H9 (cell line): ENCODE measurements at regions not wholly inside any gene's neighbourhood (a gene's known extent, or its start where the extent isn't known, plus 50 kb on each side); places are given as distances from the start of the nearest gene placed in this dataset.

Experiments
- DNase-seq: peaks from one replicate; pipeline ENCODE4 v3.0.0-alpha.2; 2017
- H2AFZ ChIP-seq: one replicate; pipeline ENCODE4 v1.6.1; 2013; ENCODE audit warnings: mild to moderate bottlenecking, low read length, control low read depth, moderate library complexity
- H2AK5ac ChIP-seq: 2 replicates; pipeline ENCODE4 v1.6.1; 2013; ENCODE audit warnings: low read length, control low read depth, mixed read lengths; ENCODE audit not compliant: insufficient read length
- H2BK120ac ChIP-seq: one replicate; pipeline ENCODE4 v1.6.1; 2013; ENCODE audit warnings: low read depth, mild to moderate bottlenecking, low read length, control low read depth, inconsistent platforms; ENCODE audit not compliant: poor library complexity, severe bottlenecking
- H2BK12ac ChIP-seq: 2 replicates; pipeline ENCODE4 v1.6.1; 2013; ENCODE audit warnings: low read length, control low read depth, mixed read lengths, low read depth; ENCODE audit not compliant: insufficient read length
- H2BK15ac ChIP-seq: 2 replicates; pipeline ENCODE4 v1.6.1; 2013; ENCODE audit warnings: low read depth, low read length, control low read depth
- H2BK20ac ChIP-seq: one replicate; pipeline ENCODE4 v1.6.1; 2013; ENCODE audit warnings: low read depth, mild to moderate bottlenecking, low read length, control low read depth, inconsistent platforms; ENCODE audit not compliant: poor library complexity, severe bottlenecking
- H2BK5ac ChIP-seq: 2 replicates; pipeline ENCODE4 v1.6.1; 2013; ENCODE audit warnings: low read length, control low read depth, mixed read lengths; ENCODE audit not compliant: insufficient read length
- H3K14ac ChIP-seq: 2 replicates; pipeline ENCODE4 v1.6.1; 2013; ENCODE audit warnings: low read length, control low read depth; ENCODE audit not compliant: insufficient read depth
- H3K18ac ChIP-seq: 2 replicates; pipeline ENCODE4 v1.6.1; 2013; ENCODE audit warnings: low read depth, mild to moderate bottlenecking, mixed read lengths, low read length, control low read depth; ENCODE audit not compliant: insufficient read length
- H3K23ac ChIP-seq: 2 replicates; pipeline ENCODE4 v1.6.1; 2013; ENCODE audit warnings: low read length, control low read depth, mixed read lengths, low read depth; ENCODE audit not compliant: insufficient read length
- H3K23me2 ChIP-seq: 2 replicates; pipeline ENCODE4 v1.6.1; 2013; ENCODE audit warnings: low read depth, mild to moderate bottlenecking, mixed read lengths, low read length, control low read depth; ENCODE audit not compliant: insufficient read length, poor library complexity, severe bottlenecking
- H3K27ac ChIP-seq: 2 replicates; pipeline ENCODE4 v1.5.1; 2013; ENCODE audit warnings: low read length, control low read depth, mixed read lengths, low read depth; ENCODE audit not compliant: insufficient read length
- H3K27me3 ChIP-seq: 2 replicates; pipeline ENCODE4 v1.6.1; 2013; ENCODE audit warnings: low read length, control low read depth, inconsistent platforms; ENCODE audit not compliant: insufficient read depth
- H3K4ac ChIP-seq: 2 replicates; pipeline ENCODE4 v1.6.1; 2013; ENCODE audit warnings: low read depth, mild to moderate bottlenecking, control low read depth, inconsistent platforms, low read length, moderate library complexity
- H3K4me1 ChIP-seq: 2 replicates; pipeline ENCODE4 v1.6.1; 2013; ENCODE audit warnings: low read length, control low read depth, inconsistent platforms; ENCODE audit not compliant: insufficient read depth
- H3K4me2 ChIP-seq: 2 replicates; pipeline ENCODE4 v1.6.1; 2013; ENCODE audit warnings: low read length, control low read depth, mixed read lengths; ENCODE audit not compliant: insufficient read length, insufficient read depth
- H3K56ac ChIP-seq: 2 replicates; pipeline ENCODE4 v1.6.1; 2013; ENCODE audit warnings: low read depth, mild to moderate bottlenecking, mixed read lengths, low read length, control low read depth; ENCODE audit not compliant: insufficient read length
- H3K79me1 ChIP-seq: 2 replicates; pipeline ENCODE4 v1.6.1; 2013; ENCODE audit warnings: low read depth, mild to moderate bottlenecking, moderate library complexity, low read length, control low read depth, inconsistent platforms; ENCODE audit not compliant: insufficient read depth, poor library complexity, severe bottlenecking
- H3K79me2 ChIP-seq: 2 replicates; pipeline ENCODE4 v1.6.1; 2013; ENCODE audit warnings: low read length, control low read depth, inconsistent platforms; ENCODE audit not compliant: insufficient read depth
- H3K9ac ChIP-seq: 2 replicates; pipeline ENCODE4 v1.6.1; 2013; ENCODE audit warnings: low read length, control low read depth, mixed read lengths; ENCODE audit not compliant: insufficient read length; ENCODE audit errors: extremely low read depth
- H3K9me3 ChIP-seq: one replicate; pipeline ENCODE4 v1.6.1; 2013; ENCODE audit warnings: low read depth, low read length, inconsistent platforms; ENCODE audit not compliant: control insufficient read depth
- H3T11ph ChIP-seq: one replicate; pipeline ENCODE4 v1.6.1; 2013; ENCODE audit warnings: mild to moderate bottlenecking, low read length, control low read depth, inconsistent platforms
- H4K20me1 ChIP-seq: one replicate; pipeline ENCODE4 v1.6.1; 2013; ENCODE audit not compliant: control insufficient read depth, insufficient read length, insufficient read depth
- H4K5ac ChIP-seq: 2 replicates; pipeline ENCODE4 v1.6.1; 2013; ENCODE audit warnings: low read depth, mild to moderate bottlenecking, mixed read lengths, low read length, control low read depth; ENCODE audit not compliant: insufficient read length
- H4K8ac ChIP-seq: replicated peaks from 2 replicates; pipeline ENCODE4 v1.6.1; 2013; ENCODE audit warnings: low read length, control low read depth, mixed read lengths, low read depth; ENCODE audit not compliant: insufficient read length
- H4K91ac ChIP-seq: 2 replicates; pipeline ENCODE4 v1.6.1; 2013; ENCODE audit warnings: low read depth, mild to moderate bottlenecking, moderate library complexity, mixed read lengths, low read length, control low read depth; ENCODE audit not compliant: insufficient read length
- H3K27ac Mint-ChIP-seq, 3 experiments: 2 replicates in 2 of 3; 3 replicates in 1 of 3; pipeline ENCODE4 v1.8.0; 2020 to 2021; ENCODE audit warnings: mixed read lengths in 3 of 3, mild to moderate bottlenecking in 1 of 3, moderate library complexity in 1 of 3
- H3K27me3 Mint-ChIP-seq: 2 replicates; pipeline ENCODE4 v1.8.0; 2021; ENCODE audit warnings: low read depth, mild to moderate bottlenecking, moderate library complexity, mixed read lengths
- H3K36me3 Mint-ChIP-seq, 3 experiments: 2 replicates in 2 of 3; 3 replicates in 1 of 3; pipeline ENCODE4 v1.8.0; 2020 to 2021; ENCODE audit warnings: low read depth in 3 of 3, mixed read lengths in 3 of 3; ENCODE audit not compliant: insufficient read depth in 1 of 3
- H3K4me1 Mint-ChIP-seq, 2 experiments: 2 replicates each; pipeline ENCODE4 v1.8.0; 2020; ENCODE audit warnings: mixed read lengths in 2 of 2
- H3K4me3 Mint-ChIP-seq, 2 experiments: 2 replicates in 1 of 2; 3 replicates in 1 of 2; pipeline ENCODE4 v1.8.0; 2020 to 2021; ENCODE audit warnings: mild to moderate bottlenecking in 2 of 2, mixed read lengths in 2 of 2, moderate library complexity in 1 of 2
- H3K9me3 Mint-ChIP-seq, 2 experiments: 2 replicates in 1 of 2; 3 replicates in 1 of 2; pipeline ENCODE4 v1.8.0; 2020; ENCODE audit warnings: mild to moderate bottlenecking in 2 of 2, mixed read lengths in 2 of 2, moderate library complexity in 1 of 2
- CTCF ChIP-seq: fragments of 200-600 bp; sonication (generic); conservative IDR thresholded peaks from 3 replicates; pipeline ENCODE4 v1.8.0; 2021; ENCODE audit warnings: antibody characterized with exemption, mild to moderate bottlenecking
- WGBS: extraction: QIAGEN DNeasy Blood & Tissue Kit; methylation state at CpG from one replicate; pipeline ENCODE4 v1.1.7; 2013; ENCODE audit warnings: missing lambda C conversion rate, low lambda C conversion rate, mixed read lengths; ENCODE audit not compliant: insufficient read length; ENCODE audit errors: extremely low coverage; 5-methylcytosine and 5-hydroxymethylcytosine counted together

- Histone ChIP-seq H4K8ac (no peak overlapping the region), H2AK5ac (no peak overlapping the region), H2BK20ac (no peak overlapping the region), H3K9ac (no peak overlapping the region), H3K23ac (no peak overlapping the region), H2BK5ac (no peak overlapping the region), H2BK120ac (no peak overlapping the region), H3K56ac (no peak overlapping the region), H2BK12ac (no peak overlapping the region), H3K27me3 (no peaks in the 10 kb centered on the region), H3T11ph (no peak overlapping the region), H3K4me1 (no peaks in the 10 kb centered on the region), H3K18ac (no peak overlapping the region), H3K9me3 (no peaks in the 10 kb centered on the region), H3K27ac (no peak overlapping the region), H3K14ac (no peak overlapping the region), H3K79me2 (no peaks in the 10 kb centered on the region), H3K4ac (no peak overlapping the region), H3K79me1 (no peaks in the 10 kb centered on the region), H4K91ac (no peak overlapping the region), H3K4me2 (no peak overlapping the region), H4K5ac (no peak overlapping the region), H3K23me2 (no peaks in the 10 kb centered on the region), H4K20me1 (no peaks in the 10 kb centered on the region), H2BK15ac (no peak overlapping the region), H2AFZ (no peak overlapping the region)
- Mint-ChIP-seq H3K36me3 (no peaks in the 10 kb centered on the region), H3K4me1 (peaks cover 10 to 14% of the 10 kb centered on the region in 2 experiments), H3K27me3 (no peaks in the 10 kb centered on the region), H3K4me3 (no peak overlapping the region), H3K27ac (no peak overlapping the region), H3K9me3 (peaks cover 0 to 1% of the 10 kb centered on the region in 2 experiments; a peak in 2 of 5 replicates)
- no CpG with 5 or more reads among the region's 4 CpGs for WGBS
- no peak for TF ChIP-seq CTCF
- DNase-seq: no peak
Observed at GRCh38 chr4:11632025-11632424, 203.3 kb upstream of the HS3ST1 start.
